Epithelial cell of proximal tubule (primary cell): ENCODE measurements at regions not wholly inside any gene's neighbourhood (a gene's known extent, or its start where the extent isn't known, plus 50 kb on each side); places are given as distances from the start of the nearest gene placed in this dataset.

ENCODE experiments used
- DNase-seq: peaks from one replicate; pipeline ENCODE4 v3.0.0-alpha.2; 2011; ENCODE audit warnings: low read depth
- H3K4me3 ChIP-seq: 2 replicates; pipeline ENCODE4 v1.5.1; 2011; ENCODE audit warnings: low read depth, mild to moderate bottlenecking, low read length
- TF ChIP-seq, protein P1 (sequence below): conservative IDR thresholded peaks from 2 replicates; pipeline ENCODE4 v1.5.1; 2012; ENCODE audit warnings: low read depth, mild to moderate bottlenecking, low read length

DNA sequence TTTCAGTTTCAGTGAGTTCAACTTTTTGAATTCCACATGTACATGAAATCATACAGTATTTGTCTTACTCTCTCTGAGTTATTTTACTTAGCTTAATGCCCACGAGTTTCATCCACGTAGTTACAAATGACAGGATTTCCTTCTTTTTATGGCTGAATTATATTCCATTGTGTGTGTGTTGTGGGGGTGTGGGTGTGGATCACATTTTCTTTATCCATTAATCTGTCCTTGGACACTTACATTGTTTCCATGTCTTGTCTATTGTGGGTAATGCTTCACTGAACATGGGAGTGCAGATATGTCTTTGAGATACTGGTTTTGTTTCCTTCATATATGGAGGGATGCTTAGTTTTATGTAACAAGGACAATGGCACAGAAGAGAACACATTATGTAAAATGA is 63.5 kb upstream of the TMTC1 start:
- TF ChIP-seq, protein P1, sequence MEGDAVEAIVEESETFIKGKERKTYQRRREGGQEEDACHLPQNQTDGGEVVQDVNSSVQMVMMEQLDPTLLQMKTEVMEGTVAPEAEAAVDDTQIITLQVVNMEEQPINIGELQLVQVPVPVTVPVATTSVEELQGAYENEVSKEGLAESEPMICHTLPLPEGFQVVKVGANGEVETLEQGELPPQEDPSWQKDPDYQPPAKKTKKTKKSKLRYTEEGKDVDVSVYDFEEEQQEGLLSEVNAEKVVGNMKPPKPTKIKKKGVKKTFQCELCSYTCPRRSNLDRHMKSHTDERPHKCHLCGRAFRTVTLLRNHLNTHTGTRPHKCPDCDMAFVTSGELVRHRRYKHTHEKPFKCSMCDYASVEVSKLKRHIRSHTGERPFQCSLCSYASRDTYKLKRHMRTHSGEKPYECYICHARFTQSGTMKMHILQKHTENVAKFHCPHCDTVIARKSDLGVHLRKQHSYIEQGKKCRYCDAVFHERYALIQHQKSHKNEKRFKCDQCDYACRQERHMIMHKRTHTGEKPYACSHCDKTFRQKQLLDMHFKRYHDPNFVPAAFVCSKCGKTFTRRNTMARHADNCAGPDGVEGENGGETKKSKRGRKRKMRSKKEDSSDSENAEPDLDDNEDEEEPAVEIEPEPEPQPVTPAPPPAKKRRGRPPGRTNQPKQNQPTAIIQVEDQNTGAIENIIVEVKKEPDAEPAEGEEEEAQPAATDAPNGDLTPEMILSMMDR = no peak
- no peak for DNase-seq

GRCh38 chr12:29844667-29845066 is 60.9 kb upstream of the TMTC1 start:
- no peak overlapping the region for H3K4me3 ChIP-seq
- no peak for DNase-seq
- TF ChIP-seq, protein P1 = no peak

More for the DNA sequence above, 63.5 kb upstream of the TMTC1 start:
- no peak overlapping the region for H3K4me3 ChIP-seq

- H3K4me3 ChIP-seq = no peak overlapping the region
- TF ChIP-seq, protein P1 = no peak
- DNase-seq = no peak
These were observed 59.3 kb upstream of the TMTC1 start for GRCh38 chr12:29843036-29843435.

DNA sequence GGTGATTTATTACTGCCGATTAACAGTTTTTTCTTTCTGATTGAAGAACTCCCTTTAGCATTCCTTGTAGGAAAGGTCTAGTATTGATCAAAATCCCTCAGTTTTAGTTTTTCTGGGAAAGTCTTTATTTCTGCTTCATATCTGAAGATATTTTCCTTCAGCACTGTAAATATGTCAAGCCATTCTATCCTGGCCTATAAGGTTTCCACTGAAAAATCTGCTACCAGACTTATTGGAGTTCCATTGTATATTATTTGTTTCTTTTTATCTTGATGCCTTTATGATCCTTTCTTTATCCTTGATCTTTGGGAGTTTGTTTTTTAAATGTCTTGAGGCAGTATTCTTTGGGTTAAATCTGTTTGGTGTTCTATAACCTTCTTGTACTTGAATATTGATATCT is 55.0 kb upstream of the TMTC1 start:
- TF ChIP-seq, protein P1 = no peak
- DNase-seq = no peak
- H3K4me3 ChIP-seq = no peak overlapping the region
